Endothelial cell of umbilical vein (primary cell): ENCODE measurements at regions not wholly inside any gene's neighbourhood (a gene's known extent, or its start where the extent isn't known, plus 50 kb on each side); places are given as distances from the start of the nearest gene placed in this dataset.

Experiments used
- BruUV-seq: library from RNA; stranded (reverse); fragments of 400-500 nt; replicated peaks from 2 replicates; lab custom pipeline; 2021; lab: Mats Ljungman, UMichigan
- CTCF ChIA-PET: fragments of 300-600, 350-600 bp; sonication (Branson Sonifier 250); formaldehyde crosslinking; loops from one replicate; lab custom pipeline; 2021; ENCODE audit warnings: antibody characterized with exemption, inconsistent platforms; lab: Charles Lee
- POLR2A ChIA-PET: fragments of 300-600, 350-600 bp; sonication (Branson Sonifier 250); formaldehyde crosslinking; loops from one replicate; lab custom pipeline; 2021; ENCODE audit warnings: antibody characterized with exemption, inconsistent platforms; lab: Charles Lee
- DNase-seq: peaks from one replicate; pipeline ENCODE4 v3.0.0-alpha.2; 2011; ENCODE audit warnings: low read depth, low spot score
- FAIRE-seq: peaks from 2 replicates; lab custom pipeline; 2011; peaks lifted over from hg19 to GRCh38; lab: Jason Lieb, UNC
- H2AFZ ChIP-seq: 2 replicates; pipeline ENCODE4 v1.6.0; 2012; ENCODE audit warnings: low read depth, low read length, control low read depth, inconsistent platforms
- H3K27ac ChIP-seq: 2 replicates; pipeline ENCODE4 v1.5.1; 2011; ENCODE audit warnings: low read depth, mild to moderate bottlenecking, control low read depth, low read length, moderate library complexity; ENCODE audit not compliant: insufficient read depth
- H3K27me3 ChIP-seq, 2 experiments: 2 replicates each; pipeline versions ENCODE4 v1.6.0 to v1.6.1; 2011; ENCODE audit warnings: low read length in 2 of 2, mixed read lengths in 1 of 2; ENCODE audit not compliant: control insufficient read depth in 2 of 2, insufficient read depth in 2 of 2
- H3K36me3 ChIP-seq, 2 experiments: 2 replicates in 1 of 2; 3 replicates in 1 of 2; pipeline ENCODE4 v1.5.1; 2011; ENCODE audit warnings: low read length in 2 of 2, mild to moderate bottlenecking in 1 of 2, moderate library complexity in 1 of 2; ENCODE audit not compliant: control insufficient read depth in 2 of 2, insufficient read depth in 2 of 2; ENCODE audit errors: extremely low read depth in 1 of 2
- H3K4me1 ChIP-seq: 3 replicates; pipeline ENCODE4 v1.5.1; 2011; ENCODE audit warnings: mild to moderate bottlenecking, low read length; ENCODE audit not compliant: control insufficient read depth, insufficient read depth; ENCODE audit errors: extremely low read depth
- H3K4me2 ChIP-seq: 2 replicates; pipeline ENCODE4 v1.6.1; 2011; ENCODE audit warnings: low read length, control low read depth, mixed read lengths; ENCODE audit not compliant: insufficient read depth
- H3K4me3 ChIP-seq, 3 experiments: fragments of 200-600 bp in 1 of 3; sonication (generic), shearing (Covaris generic) in 1 of 3; replicated peaks in 1 of 3; 2 replicates each; pipeline ENCODE4 v1.5.1; 2011 to 2016; ENCODE audit warnings: control low read depth in 3 of 3, low read length in 3 of 3, mild to moderate bottlenecking in 2 of 3, inconsistent platforms in 1 of 3, low read depth in 1 of 3, moderate library complexity in 1 of 3; ENCODE audit not compliant: insufficient read depth in 1 of 3
- H3K79me2 ChIP-seq: 2 replicates; pipeline ENCODE4 v1.6.0; 2012; ENCODE audit warnings: low read length, inconsistent platforms; ENCODE audit not compliant: control insufficient read depth, insufficient read depth
- H3K9ac ChIP-seq: replicated peaks from 2 replicates; pipeline ENCODE3; 2011; ENCODE audit warnings: low read length, control low read depth; ENCODE audit not compliant: insufficient read depth; ENCODE audit errors: extremely low read depth
- H3K9me1 ChIP-seq: replicated peaks from 3 replicates; pipeline ENCODE4 v1.6.0; 2011; ENCODE audit warnings: mild to moderate bottlenecking, low read length; ENCODE audit not compliant: control insufficient read depth, insufficient read depth; ENCODE audit errors: extremely low read depth
- H3K9me3 ChIP-seq: replicated peaks from 2 replicates; pipeline ENCODE4 v1.5.1; 2012; ENCODE audit warnings: low read length, inconsistent platforms; ENCODE audit not compliant: control insufficient read depth, insufficient read depth
- H4K20me1 ChIP-seq: replicated peaks from 2 replicates; pipeline ENCODE3; 2011; ENCODE audit warnings: mild to moderate bottlenecking, low read length; ENCODE audit not compliant: control insufficient read depth, insufficient read depth; ENCODE audit errors: extremely low read depth
- CTCF ChIP-seq, 2 donors: IDR thresholded peaks; 1 replicate in 1 of 2; 2 replicates in 1 of 2; pipeline ENCODE4 v1.5.1; 2011; ENCODE audit warnings: low read length in 2 of 2, mild to moderate bottlenecking in 2 of 2, moderate library complexity in 2 of 2, control low read depth in 1 of 2, inconsistent platforms in 1 of 2, low read depth in 1 of 2; ENCODE audit not compliant: insufficient read depth in 1 of 2; ENCODE audit errors: extremely low read depth in 1 of 2
- EZH2 ChIP-seq: IDR thresholded peaks from 2 replicates; pipeline ENCODE4 v1.6.1; 2012; ENCODE audit warnings: borderline replicate concordance, low read depth, mild to moderate bottlenecking, moderate library complexity, low read length, inconsistent platforms; ENCODE audit not compliant: severe bottlenecking
- FOS ChIP-seq: IDR thresholded peaks from 2 replicates; pipeline ENCODE4 v1.6.1; 2011; ENCODE audit warnings: mild to moderate bottlenecking, low read length, moderate library complexity, borderline replicate concordance; ENCODE audit not compliant: insufficient read depth
- GATA2 ChIP-seq: IDR thresholded peaks from 2 replicates; pipeline ENCODE4 v1.7.0; 2011; ENCODE audit warnings: low read depth, mild to moderate bottlenecking, moderate library complexity, mixed read lengths, low read length; ENCODE audit not compliant: insufficient read length, insufficient read depth
- JUN ChIP-seq: IDR thresholded peaks from 2 replicates; pipeline ENCODE4 v1.6.1; 2011; ENCODE audit warnings: borderline replicate concordance, low read depth; ENCODE audit not compliant: insufficient read length, insufficient read depth
- MAX ChIP-seq: IDR thresholded peaks from 2 replicates; pipeline ENCODE4 v1.6.1; 2011; ENCODE audit not compliant: insufficient read depth, insufficient read length
- MYC ChIP-seq: IDR thresholded peaks from one replicate; pipeline ENCODE4 v1.6.1; 2011; ENCODE audit warnings: mild to moderate bottlenecking, low read depth, low read length
- POLR2A ChIP-seq: IDR thresholded peaks from 2 replicates; pipeline ENCODE4 v1.6.1; 2012; ENCODE audit warnings: low read depth, mild to moderate bottlenecking, control low read depth, low read length
- POLR2AphosphoS5 ChIP-seq: IDR thresholded peaks from 2 replicates; pipeline ENCODE4 v1.6.1; 2012; ENCODE audit warnings: low read depth, mild to moderate bottlenecking, control low read depth, low read length, moderate library complexity; ENCODE audit not compliant: insufficient read depth
- dilution Hi-C: fragments of 300-500 bp; cut with MboI; formaldehyde crosslinking; loops from one replicate; pipeline ENCODE4 v1.15.0; 2019; ENCODE audit warnings: low sequenced_read_pairs; ENCODE audit not compliant: extremely low pct_ligation_motif_present
- intact Hi-C: fragments of 100-400 bp; cut with micrococcal nuclease; formaldehyde crosslinking; loops from one replicate; pipeline ENCODE4 v1.10.0; 2022

- BruUV-seq, result no TSS peak
- H3K27me3 ChIP-seq, result no peaks in the 10 kb centered on the region
- no peak for TF ChIP-seq JUN
- no peak for TF ChIP-seq GATA2
- no peak for TF ChIP-seq POLR2A
- no peak for TF ChIP-seq FOS
- TF ChIP-seq MYC, result no peak
- TF ChIP-seq POLR2AphosphoS5, result no peak
- TF ChIP-seq MAX, result no peak
- no peak for TF ChIP-seq CTCF (IDR thresholded peaks at IDR 0.05; ENCODE audit: extremely low read depth in 1 of 2, insufficient read depth in 1 of 2, low read depth in 1 of 2, low read length in 2 of 2)
- no peak for TF ChIP-seq EZH2
- no peak overlapping the region for H3K27ac ChIP-seq
- no peaks in the 10 kb centered on the region for H4K20me1 ChIP-seq
- H2AFZ ChIP-seq, result no peak overlapping the region
- intact Hi-C loops (no loop called here), dilution Hi-C loops (no loop called here)
- H3K36me3 ChIP-seq, result no peaks in the 10 kb centered on the region
- ChIA-PET POLR2A (no interaction called here), CTCF (no interaction called here)
- H3K4me2 ChIP-seq, result no peak overlapping the region
- no peaks in the 10 kb centered on the region for H3K9me1 ChIP-seq
- no peak overlapping the region for H3K9ac ChIP-seq
- FAIRE-seq (no peak), DNase-seq (no peak)
- H3K4me1 ChIP-seq, result no peaks in the 10 kb centered on the region
- no peak overlapping the region for H3K4me3 ChIP-seq
- H3K9me3 ChIP-seq, result no peaks in the 10 kb centered on the region
- H3K79me2 ChIP-seq, result no peaks in the 10 kb centered on the region
Measured at GRCh38 chr21:41683815-41684214, 83.0 kb downstream of the RIPK4 start.
